Caco-2 (cell line): ENCODE measurements at regions not wholly inside any gene's neighbourhood (a gene's known extent, or its start where the extent isn't known, plus 50 kb on each side); places are given as distances from the start of the nearest gene placed in this dataset.

Experiments
- BruUV-seq: library from RNA; stranded (reverse); fragments of 400-500 nt; replicated peaks from 2 replicates; lab custom pipeline; 2021; lab: Mats Ljungman, UMichigan
- CTCF ChIA-PET: fragments of 300-600 bp; sonication (Branson Sonifier 250); formaldehyde crosslinking; loops from one replicate; lab custom pipeline; 2022; ENCODE audit warnings: antibody characterized with exemption; lab: Charles Lee
- POLR2A ChIA-PET: fragments of 300-600 bp; sonication (Branson Sonifier 250); formaldehyde crosslinking; loops from one replicate; lab custom pipeline; 2022; ENCODE audit warnings: antibody characterized with exemption; lab: Charles Lee
- DNase-seq, 2 experiments: peaks; one replicate each; pipeline versions ENCODE4 v3.0.0 to v3.0.0-alpha.2; 2020 to 2022
- H3K27me3 ChIP-seq: replicated peaks from 2 replicates; pipeline ENCODE4 v1.6.0; 2011; ENCODE audit warnings: low read length; ENCODE audit not compliant: control insufficient read depth, insufficient read depth
- H3K36me3 ChIP-seq: 2 replicates; pipeline ENCODE4 v1.5.1; 2011; ENCODE audit warnings: low read length; ENCODE audit not compliant: control insufficient read depth, insufficient read depth
- H3K4me1 ChIP-seq: fragments of 250-450 bp; sonication (Bioruptor Pico); 2 replicates; pipeline ENCODE4 v1.5.1; 2020; ENCODE audit warnings: mild to moderate bottlenecking
- H3K4me3 ChIP-seq: 2 replicates; pipeline ENCODE4 v1.5.1; 2011; ENCODE audit warnings: low read depth, mild to moderate bottlenecking, control low read depth, low read length
- H3K9me3 ChIP-seq: fragments of 250-450 bp; sonication (Bioruptor Pico); 2 replicates; pipeline ENCODE4 v1.5.1; 2020; ENCODE audit warnings: mild to moderate bottlenecking, moderate library complexity
- H3K27ac Mint-ChIP-seq: one replicate; pipeline ENCODE4 v1.8.0; 2022; ENCODE audit warnings: mixed read lengths; ENCODE audit not compliant: unreplicated experiment
- H3K27me3 Mint-ChIP-seq: one replicate; pipeline ENCODE4 v1.8.0; 2022; ENCODE audit warnings: mixed read lengths; ENCODE audit not compliant: insufficient read depth, unreplicated experiment
- H3K36me3 Mint-ChIP-seq: one replicate; pipeline ENCODE4 v1.8.0; 2022; ENCODE audit warnings: mild to moderate bottlenecking, mixed read lengths; ENCODE audit not compliant: insufficient read depth, unreplicated experiment
- H3K4me1 Mint-ChIP-seq: one replicate; pipeline ENCODE4 v1.8.0; 2022; ENCODE audit warnings: low read depth, mixed read lengths; ENCODE audit not compliant: unreplicated experiment
- H3K4me3 Mint-ChIP-seq: one replicate; pipeline ENCODE4 v1.8.0; 2022; ENCODE audit warnings: mild to moderate bottlenecking, moderate library complexity, mixed read lengths; ENCODE audit not compliant: unreplicated experiment
- H3K9me3 Mint-ChIP-seq: one replicate; pipeline ENCODE4 v1.8.0; 2022; ENCODE audit warnings: mixed read lengths; ENCODE audit not compliant: unreplicated experiment
- intact Hi-C: fragments of 100-400 bp; cut with micrococcal nuclease; formaldehyde crosslinking; loops from one replicate; pipeline ENCODE4 v1.10.0; 2022; ENCODE audit not compliant: unreplicated experiment
- TF ChIP-seq, protein P1 (sequence below), 2 experiments: fragments of 200-600 bp in 1 of 2; IDR thresholded peaks; 1 replicate in 1 of 2; 2 replicates in 1 of 2; pipeline versions ENCODE4 v1.5.1 to v1.8.0; 2011 to 2022; ENCODE audit warnings: antibody characterized with exemption in 1 of 2, control low read depth in 1 of 2, inconsistent platforms in 1 of 2, low read depth in 1 of 2, low read length in 1 of 2, mild to moderate bottlenecking in 1 of 2, moderate library complexity in 1 of 2; ENCODE audit not compliant: insufficient read depth in 1 of 2, severe bottlenecking in 1 of 2, unreplicated experiment in 1 of 2

DNA sequence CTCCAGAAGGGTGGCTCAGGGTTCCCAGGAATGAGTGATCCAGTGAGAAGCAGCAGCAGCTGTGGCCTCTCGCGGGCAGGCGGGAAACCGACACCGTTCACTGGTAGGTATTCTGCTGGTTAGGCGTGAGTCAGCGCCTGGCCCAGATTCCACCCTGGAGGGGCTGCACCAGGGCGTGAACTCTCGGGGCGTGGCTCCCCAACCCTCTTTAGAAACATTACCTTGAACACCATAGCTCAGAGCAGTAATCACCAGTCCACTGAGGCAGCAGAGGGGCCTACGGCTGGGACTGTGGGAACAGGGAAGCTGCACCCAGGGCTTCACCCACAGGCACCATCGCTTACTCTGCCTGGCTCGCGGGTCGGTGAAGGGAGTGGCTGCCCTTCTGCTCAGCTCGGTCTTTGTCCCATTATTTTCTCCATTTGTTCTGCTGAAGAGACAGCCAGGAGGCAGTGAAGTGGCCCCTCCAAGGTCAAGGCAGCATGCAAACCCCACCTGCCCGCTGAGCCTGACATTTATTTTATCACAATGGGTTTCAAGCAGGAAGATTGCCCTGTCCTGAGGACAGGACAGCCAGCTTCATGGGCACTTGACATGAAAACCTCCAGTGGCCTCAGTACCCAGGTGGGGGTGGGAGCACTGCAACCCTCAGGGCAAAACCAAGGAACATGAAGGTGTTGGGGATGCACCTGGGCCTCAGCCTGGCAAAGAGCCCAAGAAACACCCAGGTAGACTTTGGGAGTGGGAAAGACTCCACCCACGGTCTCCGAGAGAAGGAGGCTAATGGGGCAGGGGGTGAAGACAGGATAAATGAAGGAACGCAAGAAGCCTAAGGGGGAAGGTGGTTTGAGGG, 51.0 kb upstream of the CD93 start:
- no peaks in the 10 kb centered on the region for H3K27me3 Mint-ChIP-seq
- CTCF ChIA-PET: no interaction called here

DNA sequence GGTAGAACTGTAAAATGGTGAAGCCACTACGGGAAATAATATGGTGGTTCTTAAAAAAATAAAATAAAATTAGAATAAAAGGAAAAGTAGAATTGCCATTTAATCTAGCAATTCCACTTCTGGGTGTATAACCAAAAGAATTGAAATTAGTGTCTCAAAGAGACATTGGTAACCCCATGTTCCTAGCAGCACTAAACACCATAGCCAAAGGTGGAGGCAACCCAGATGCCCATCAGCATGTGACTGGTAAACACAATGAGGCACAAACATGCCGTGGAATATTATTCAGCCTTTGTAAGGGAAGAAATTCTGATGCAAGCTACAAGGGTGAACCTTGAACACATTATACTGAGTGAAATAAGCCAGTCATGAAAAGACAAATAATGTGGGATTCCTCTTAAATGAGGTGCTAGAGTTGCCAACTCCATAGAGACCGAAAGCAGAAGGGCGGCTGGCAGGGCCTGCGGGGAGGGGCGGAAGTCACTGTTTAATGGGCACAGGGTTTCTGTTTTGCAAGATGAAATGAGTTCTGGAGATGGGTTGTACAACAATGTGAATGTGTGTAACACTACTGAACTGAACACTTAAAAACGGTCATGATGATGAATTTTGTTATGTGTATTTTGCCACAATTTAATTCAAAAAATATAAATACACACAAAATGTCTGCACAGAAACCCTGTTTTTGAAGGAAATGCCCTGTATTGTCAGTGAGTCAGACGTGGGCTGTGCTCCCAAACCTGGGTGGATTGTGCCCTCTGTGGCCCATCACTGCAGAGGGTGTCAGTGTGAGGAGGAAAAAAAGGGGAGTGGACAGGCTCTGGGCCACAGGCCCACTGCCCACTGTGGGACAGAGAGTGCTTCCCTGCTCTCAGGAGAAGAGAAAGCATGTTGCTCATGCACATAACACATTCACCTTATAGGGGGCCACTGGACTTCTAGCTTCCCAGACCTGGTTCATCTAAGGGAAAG, 49.6 kb upstream of the CD93 start:
- BruUV-seq: no TSS peak
- Histone ChIP-seq H3K4me3 (no peak overlapping the region), H3K4me1 (no peaks in the 10 kb centered on the region), H3K36me3 (no peaks in the 10 kb centered on the region), H3K27me3 (no peaks in the 10 kb centered on the region), H3K9me3 (no peaks in the 10 kb centered on the region)
- Mint-ChIP-seq H3K4me3 (no peak overlapping the region), H3K36me3 (no peaks in the 10 kb centered on the region), H3K27ac (no peak overlapping the region), H3K27me3 (no peaks in the 10 kb centered on the region), H3K4me1 (no peaks in the 10 kb centered on the region), H3K9me3 (no peaks in the 10 kb centered on the region)
- intact Hi-C loops: no loop called here
- POLR2A ChIA-PET: no interaction called here
- peak in 1 of 2 experiments; percentile 5 for DNase-seq
- TF ChIP-seq, protein P1, sequence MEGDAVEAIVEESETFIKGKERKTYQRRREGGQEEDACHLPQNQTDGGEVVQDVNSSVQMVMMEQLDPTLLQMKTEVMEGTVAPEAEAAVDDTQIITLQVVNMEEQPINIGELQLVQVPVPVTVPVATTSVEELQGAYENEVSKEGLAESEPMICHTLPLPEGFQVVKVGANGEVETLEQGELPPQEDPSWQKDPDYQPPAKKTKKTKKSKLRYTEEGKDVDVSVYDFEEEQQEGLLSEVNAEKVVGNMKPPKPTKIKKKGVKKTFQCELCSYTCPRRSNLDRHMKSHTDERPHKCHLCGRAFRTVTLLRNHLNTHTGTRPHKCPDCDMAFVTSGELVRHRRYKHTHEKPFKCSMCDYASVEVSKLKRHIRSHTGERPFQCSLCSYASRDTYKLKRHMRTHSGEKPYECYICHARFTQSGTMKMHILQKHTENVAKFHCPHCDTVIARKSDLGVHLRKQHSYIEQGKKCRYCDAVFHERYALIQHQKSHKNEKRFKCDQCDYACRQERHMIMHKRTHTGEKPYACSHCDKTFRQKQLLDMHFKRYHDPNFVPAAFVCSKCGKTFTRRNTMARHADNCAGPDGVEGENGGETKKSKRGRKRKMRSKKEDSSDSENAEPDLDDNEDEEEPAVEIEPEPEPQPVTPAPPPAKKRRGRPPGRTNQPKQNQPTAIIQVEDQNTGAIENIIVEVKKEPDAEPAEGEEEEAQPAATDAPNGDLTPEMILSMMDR (IDR thresholded peaks at IDR 0.05; ENCODE audit: insufficient read depth in 1 of 2, low read depth in 1 of 2, low read length in 1 of 2, severe bottlenecking in 1 of 2, unreplicated experiment in 1 of 2): no peak
- CTCF ChIA-PET: no interaction called here

More for the DNA sequence above, 51.0 kb upstream of the CD93 start:
- Histone ChIP-seq H3K4me1 (no peaks in the 10 kb centered on the region), H3K27me3 (no peaks in the 10 kb centered on the region), H3K36me3 (no peaks in the 10 kb centered on the region), H3K9me3 (no peaks in the 10 kb centered on the region), H3K4me3 (no peak overlapping the region)
- Mint-ChIP-seq H3K4me3 (no peak overlapping the region), H3K4me1 (no peaks in the 10 kb centered on the region), H3K27ac (peak overlapping the region; percentile 22), H3K9me3 (no peaks in the 10 kb centered on the region), H3K36me3 (no peaks in the 10 kb centered on the region)
- DNase-seq: peak in 1 of 2 experiments; percentile 47
- no TSS peak for BruUV-seq
- POLR2A ChIA-PET: no interaction called here
- intact Hi-C loops: no loop called here
- TF ChIP-seq, protein P1 (IDR thresholded peaks at IDR 0.05; ENCODE audit: insufficient read depth in 1 of 2, low read depth in 1 of 2, low read length in 1 of 2, severe bottlenecking in 1 of 2, unreplicated experiment in 1 of 2): no peak
